HT-29 (cell line): ENCODE measurements at regions not wholly inside any gene's neighbourhood (a gene's known extent, or its start where the extent isn't known, plus 50 kb on each side); places are given as distances from the start of the nearest gene placed in this dataset.
"Not testable (repeated sequence)": the region's sequence is repeated elsewhere in the genome, so short reads cannot be mapped to it uniquely, and the experiment has no call there.

Experiments
- DNase-seq: peaks from one replicate; pipeline ENCODE4 v3.0.0-alpha.2; 2015; ENCODE audit warnings: low spot score

GRCh38 chr13:24995225-24995804 lies 100.6 kb upstream of the PABPC3 start:
- DNase-seq: peak; percentile 93

- peak; percentile 73 for DNase-seq
These were observed 98.5 kb upstream of the PABPC3 start for GRCh38 chr13:24997367-24997967.

GRCh38 chr13:24998433-24998832 lies 97.5 kb upstream of the PABPC3 start:
- no peak for DNase-seq

DNA sequence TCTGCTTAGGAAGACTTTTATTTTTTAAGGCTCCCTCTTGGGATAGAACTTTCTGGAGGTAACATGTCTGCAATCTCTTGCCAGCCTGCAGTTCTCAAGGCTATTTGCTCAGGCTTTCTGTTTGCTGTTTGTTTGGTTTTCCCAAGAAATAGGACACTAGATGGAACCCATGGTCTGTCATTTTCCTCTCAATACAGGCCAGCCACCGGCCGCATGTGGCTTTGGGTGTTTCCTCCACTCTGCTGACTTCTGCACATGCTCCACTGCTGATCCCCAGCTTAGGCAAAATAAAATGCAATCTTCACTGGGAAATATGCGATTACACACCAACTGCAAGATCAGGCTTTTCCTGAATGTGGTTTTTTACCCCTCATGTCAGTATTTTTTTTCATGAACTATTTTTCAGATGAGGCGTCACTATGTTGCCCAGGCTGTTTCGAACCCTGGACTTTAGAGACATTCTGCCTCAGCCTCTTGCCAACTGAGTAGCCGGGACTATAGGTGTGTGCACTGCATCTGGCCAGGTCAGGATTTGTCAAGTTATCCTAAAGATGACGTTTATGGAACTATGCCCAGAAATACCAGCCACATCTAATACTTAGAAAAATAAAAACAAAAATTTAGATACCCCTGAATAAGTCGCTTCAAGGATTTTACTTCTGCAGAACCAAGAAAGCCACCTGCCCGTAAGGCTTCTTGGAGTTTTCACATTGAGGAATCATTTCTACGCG lies 94.3 kb upstream of the PABPC3 start:
- DNase-seq: no peak

- DNase-seq: peak; percentile 34
These were observed 93.6 kb upstream of the PABPC3 start for GRCh38 chr13:25002311-25002710.

DNA sequence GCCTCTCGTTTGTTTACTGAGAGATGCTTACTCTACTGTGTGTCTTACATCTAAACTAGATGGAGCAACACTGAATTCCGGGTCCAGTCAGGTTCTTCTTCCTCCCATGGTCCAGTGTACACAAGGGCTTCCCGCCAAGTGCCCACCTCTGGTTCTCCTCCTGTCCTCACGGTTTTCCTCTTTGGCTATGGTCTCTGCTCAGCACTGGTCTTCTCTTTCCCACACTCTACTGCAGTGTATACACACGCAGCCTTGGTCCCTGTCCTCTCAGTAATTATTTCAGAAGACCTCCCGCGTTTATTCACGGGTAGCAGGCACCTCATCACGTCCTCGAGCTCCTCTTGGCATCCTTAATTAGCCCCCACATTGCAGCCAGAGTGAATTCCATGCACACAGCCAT lies 91.4 kb upstream of the PABPC3 start:
- not testable (repeated sequence) for DNase-seq

GRCh38 chr13:25005050-25005497 lies 90.9 kb upstream of the PABPC3 start:
- peak; percentile 74 for DNase-seq

GRCh38 chr13:25007389-25007788 lies 88.5 kb upstream of the PABPC3 start:
- DNase-seq: not testable (repeated sequence)

- not testable (repeated sequence) for DNase-seq
These were observed 81.5 kb upstream of the PABPC3 start for GRCh38 chr13:25014398-25014973.

DNA sequence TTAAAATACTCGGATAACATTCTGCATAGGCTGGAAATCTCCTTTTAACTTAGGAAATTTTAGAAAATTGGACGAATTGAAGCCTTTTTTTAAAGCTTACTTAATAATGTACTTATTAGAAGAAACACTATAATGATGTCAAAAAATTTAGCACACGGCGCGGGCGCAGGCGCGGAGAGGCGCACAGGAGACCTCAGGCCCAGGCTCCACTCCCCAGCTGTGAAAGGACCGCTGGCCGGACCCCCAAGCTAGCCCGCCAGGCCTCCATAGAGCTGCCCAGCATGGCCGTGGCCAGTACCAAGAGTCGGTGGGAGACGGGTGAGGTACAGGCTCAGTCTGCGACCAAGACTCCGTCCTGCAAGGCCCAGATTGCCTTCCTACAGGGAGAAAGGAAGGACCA lies 78.8 kb upstream of the PABPC3 start:
- DNase-seq: not testable (repeated sequence)

DNA sequence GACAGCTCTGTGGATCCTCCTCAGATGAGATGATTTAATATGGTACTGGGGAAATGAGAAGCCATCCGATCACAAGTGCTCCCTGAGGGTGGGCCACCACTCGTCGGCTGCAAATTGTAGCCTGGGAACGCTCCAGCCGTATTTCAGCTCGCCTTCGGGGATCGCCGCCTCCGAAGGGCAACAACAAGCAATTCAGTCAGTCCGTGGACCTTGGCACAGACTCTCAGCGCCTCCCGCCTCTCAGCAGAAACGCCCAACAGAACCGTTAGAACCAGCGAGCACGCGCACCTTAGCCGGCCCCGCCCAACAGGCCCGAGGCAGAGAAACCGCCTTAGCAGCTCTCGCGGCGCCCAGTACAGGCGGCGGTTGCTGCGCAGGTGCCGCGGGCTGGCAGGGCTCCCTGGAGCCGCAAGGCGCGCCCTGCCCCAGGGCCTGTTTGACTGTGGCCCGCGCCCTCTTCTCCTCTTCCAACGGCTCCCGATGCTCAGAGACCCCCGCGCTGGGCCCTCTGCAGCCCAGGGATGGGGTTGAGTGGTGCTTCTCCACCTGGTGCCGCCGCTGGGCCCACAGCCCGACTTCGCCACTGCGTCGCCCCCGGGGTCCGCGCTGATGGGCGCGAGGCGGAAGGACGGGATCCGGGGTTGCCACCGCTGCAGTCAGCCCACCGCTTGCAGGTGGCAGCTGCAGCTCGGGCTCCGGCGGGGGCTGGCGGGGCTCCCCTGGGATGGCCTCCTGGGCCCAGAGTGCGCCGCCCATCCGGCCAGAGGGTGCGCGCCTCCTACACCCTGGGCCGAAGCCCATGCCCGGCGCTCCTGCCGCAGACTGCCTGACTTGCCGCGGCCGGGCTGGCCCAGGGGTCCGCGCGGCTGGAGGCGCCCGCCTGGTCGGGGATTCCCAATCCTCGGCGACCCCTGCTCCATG lies 77.9 kb upstream of the PABPC3 start:
- peak; percentile 82 for DNase-seq

DNA sequence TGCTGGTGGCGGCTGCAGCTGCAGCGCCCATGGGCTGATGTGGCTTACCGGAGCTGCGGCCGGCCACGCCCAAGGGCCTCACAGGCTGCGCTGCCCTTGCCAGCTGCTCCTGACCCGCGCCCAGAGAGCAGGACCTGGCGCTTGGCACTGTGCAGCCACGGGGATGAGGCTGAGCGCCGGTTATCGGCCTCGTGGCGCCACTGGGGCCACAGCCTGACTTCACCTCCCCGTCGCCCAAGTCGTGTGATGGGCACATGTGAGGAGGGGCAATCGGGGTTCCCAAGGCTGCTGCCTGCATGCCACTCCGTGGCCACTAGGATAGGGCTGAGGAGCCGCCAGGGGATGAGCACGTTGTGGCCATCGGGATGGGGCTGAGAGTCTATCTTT lies 77.2 kb upstream of the PABPC3 start:
- no peak for DNase-seq

GRCh38 chr13:25019741-25020140 lies 76.2 kb upstream of the PABPC3 start:
- DNase-seq: not testable (repeated sequence)

DNA sequence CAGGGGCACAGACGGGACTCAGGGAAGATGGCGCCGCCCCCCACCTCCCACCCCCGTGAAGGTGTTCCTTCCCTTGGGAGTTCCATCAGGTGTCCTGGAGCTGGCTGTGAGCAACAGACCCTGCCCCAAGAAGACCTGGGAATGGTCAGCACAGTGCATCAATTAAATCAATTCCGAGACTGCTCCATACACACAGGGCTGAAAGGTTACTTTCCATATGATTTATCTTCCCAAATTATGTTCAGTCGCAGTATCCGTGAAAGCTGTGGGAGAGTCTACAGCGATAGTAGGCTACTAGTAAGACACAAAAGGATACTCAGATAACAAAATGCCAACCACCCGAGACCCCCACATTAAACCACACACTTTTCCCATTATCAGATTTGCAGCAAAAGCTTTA lies 71.8 kb upstream of the PABPC3 start:
- DNase-seq: no peak

- no peak for DNase-seq
These were observed 63.8 kb upstream of the PABPC3 start for GRCh38 chr13:25032160-25032559.

DNA sequence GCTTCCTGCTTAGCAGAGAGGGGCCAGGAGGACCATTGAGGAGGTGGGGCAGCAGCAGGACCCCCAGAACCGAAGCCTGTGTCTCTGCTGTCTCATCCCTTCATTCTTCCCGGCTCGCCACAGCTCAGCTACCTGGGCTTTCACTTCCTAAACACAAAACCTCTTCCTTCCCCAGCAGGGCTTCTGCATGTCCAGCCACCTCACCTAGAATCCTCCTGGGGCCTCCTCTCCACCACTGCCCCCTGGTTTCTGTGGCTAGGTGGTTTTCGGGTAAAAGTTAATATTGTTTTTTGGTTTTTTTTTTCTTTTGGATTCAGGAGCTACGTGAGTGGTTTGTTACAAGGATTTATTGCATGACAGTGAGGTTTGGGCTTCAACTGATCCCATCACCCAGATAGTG lies 61.8 kb upstream of the PABPC3 start:
- DNase-seq: no peak

- peak; percentile 84 for DNase-seq
These were observed 58.7 kb upstream of the PABPC3 start for GRCh38 chr13:25037057-25037813.

GRCh38 chr13:25042151-25042865 lies 53.6 kb upstream of the PABPC3 start:
- no peak for DNase-seq

DNA sequence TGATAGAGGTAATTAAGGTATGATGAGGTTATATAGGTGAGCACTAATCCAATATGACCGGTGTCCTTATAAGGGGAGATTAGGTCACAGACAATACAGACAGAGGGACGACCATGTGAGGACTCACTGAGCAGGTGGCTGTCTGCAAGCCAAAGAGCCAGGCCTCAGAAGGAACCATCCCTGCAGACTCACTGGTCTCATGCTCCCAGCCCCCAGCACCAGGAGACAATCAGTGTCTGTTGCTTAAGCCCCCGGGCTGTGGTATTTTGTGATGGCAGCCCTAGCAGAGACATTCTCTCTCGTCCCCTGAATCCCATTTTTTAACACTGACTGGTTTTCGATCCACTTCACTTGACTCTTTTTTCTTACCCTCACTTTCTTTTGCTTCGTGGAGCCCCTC lies 51.9 kb upstream of the PABPC3 start:
- no peak for DNase-seq
